ENCODE measurements at regions not wholly inside any gene's neighbourhood (a gene's known extent, or its start where the extent isn't known, plus 50 kb on each side); places are given as distances from the start of the nearest gene placed in this dataset.

- DNase-seq (ENCODE audit: low read depth): no peak
Measured at GRCh38 chr16:64823481-64824075, 298.3 kb downstream of the CDH11 start.

GRCh38 chr16:64809876-64810629, 311.8 kb downstream of the CDH11 start:
- DNase-seq (ENCODE audit: low read depth): no peak

GRCh38 chr16:64808474-64808873, 313.4 kb downstream of the CDH11 start:
- DNase-seq (ENCODE audit: low read depth): no peak

- DNase-seq (ENCODE audit: low read depth): peak; percentile 66
Measured at GRCh38 chr16:64791756-64792155, 330.1 kb downstream of the CDH11 start.

GRCh38 chr16:64784635-64785034, 337.2 kb downstream of the CDH11 start:
- no peak for DNase-seq (ENCODE audit: low read depth)

GRCh38 chr16:64782484-64782883, 339.4 kb downstream of the CDH11 start:
- DNase-seq (ENCODE audit: low read depth): no peak

- DNase-seq (ENCODE audit: low read depth): no peak
Measured at GRCh38 chr16:64780445-64780844, 341.4 kb downstream of the CDH11 start.

GRCh38 chr16:64778777-64779176, 343.1 kb downstream of the CDH11 start:
- DNase-seq (ENCODE audit: low read depth): no peak

- DNase-seq (ENCODE audit: low read depth): no peak
Measured at GRCh38 chr16:64773638-64774037, 348.2 kb downstream of the CDH11 start.

- no peak for DNase-seq (ENCODE audit: low read depth)
Measured at GRCh38 chr16:64773184-64773583, 348.7 kb downstream of the CDH11 start.

GRCh38 chr16:64771273-64771672, 350.6 kb downstream of the CDH11 start:
- DNase-seq (ENCODE audit: low read depth): no peak

- no peak for DNase-seq (ENCODE audit: low read depth)
Measured at GRCh38 chr16:64762211-64762610, 359.7 kb downstream of the CDH11 start.

- no peak for DNase-seq (ENCODE audit: low read depth)
Measured at GRCh38 chr16:64754279-64754678, 367.6 kb downstream of the CDH11 start.

- DNase-seq (ENCODE audit: low read depth): no peak
Measured at GRCh38 chr16:64751906-64752305, 370.0 kb downstream of the CDH11 start.

GRCh38 chr16:64749346-64749745, 372.5 kb downstream of the CDH11 start:
- DNase-seq (ENCODE audit: low read depth): no peak

GRCh38 chr16:64745258-64745930, 376.5 kb downstream of the CDH11 start:
- no peak for DNase-seq (ENCODE audit: low read depth)

GRCh38 chr16:64742455-64743223, 379.2 kb downstream of the CDH11 start:
- DNase-seq (ENCODE audit: low read depth): no peak

- no peak for DNase-seq (ENCODE audit: low read depth)
Measured at GRCh38 chr16:64740261-64740660, 381.6 kb downstream of the CDH11 start.

GRCh38 chr16:64738321-64738960, 383.4 kb downstream of the CDH11 start:
- DNase-seq (ENCODE audit: low read depth): no peak

- no peak for DNase-seq (ENCODE audit: low read depth)
Measured at GRCh38 chr16:64736857-64737256, 385.0 kb downstream of the CDH11 start.

- DNase-seq (ENCODE audit: low read depth): no peak
Measured at GRCh38 chr16:64731891-64732290, 390.0 kb downstream of the CDH11 start.

- no peak for DNase-seq (ENCODE audit: low read depth)
Measured at GRCh38 chr16:64730261-64730660, 391.6 kb downstream of the CDH11 start.
